IMR-90 (cell line): ENCODE measurements at regions not wholly inside any gene's neighbourhood (a gene's known extent, or its start where the extent isn't known, plus 50 kb on each side); places are given as distances from the start of the nearest gene placed in this dataset.

ENCODE experiments used
- ATAC-seq: fragments of 200-7000 bp; cut with Tn5 transposase; 2 replicates; pipeline ENCODE4 v1.9.1; 2020; ENCODE audit warnings: low read depth, mild to moderate bottlenecking, moderate library complexity
- BruUV-seq: library from RNA; stranded (reverse); fragments of 400-500 nt; replicated peaks from 2 replicates; lab custom pipeline; 2021; lab: Mats Ljungman, UMichigan
- CTCF ChIA-PET: fragments of 300-600 bp; formaldehyde crosslinking; extraction: SDS; loops from one replicate; lab custom pipeline; 2021; ENCODE audit warnings: antibody characterized with exemption; lab: Yijun Ruan, JAX
- POLR2A ChIA-PET: fragments of 300-600 bp; sonication (Branson Sonifier 250); formaldehyde crosslinking; loops from one replicate; lab custom pipeline; 2022; ENCODE audit warnings: antibody characterized with exemption; ENCODE audit not compliant: unreplicated experiment; lab: Charles Lee
- DNase-seq: peaks from one replicate; pipeline ENCODE4 v3.0.0; 2013
- H2AFZ ChIP-seq: replicated peaks from 2 replicates; pipeline ENCODE3; 2013; ENCODE audit warnings: low read length, mild to moderate bottlenecking; ENCODE audit not compliant: poor library complexity
- H2AK5ac ChIP-seq: 2 replicates; pipeline ENCODE4 v1.6.1; 2013; ENCODE audit warnings: low read depth, low read length, inconsistent platforms
- H2AK9ac ChIP-seq: replicated peaks from 2 replicates; pipeline ENCODE3; 2013; ENCODE audit warnings: mild to moderate bottlenecking, low read depth, low read length, moderate library complexity; ENCODE audit not compliant: poor library complexity
- H2BK120ac ChIP-seq: 2 replicates; pipeline ENCODE4 v1.6.1; 2013; ENCODE audit warnings: low read depth, low read length, inconsistent platforms
- H2BK15ac ChIP-seq: 3 replicates; pipeline ENCODE4 v1.6.1; 2013; ENCODE audit warnings: low read depth, low read length, inconsistent platforms
- H2BK20ac ChIP-seq: 2 replicates; pipeline ENCODE4 v1.6.1; 2013; ENCODE audit warnings: low read depth, mild to moderate bottlenecking, inconsistent platforms, low read length, moderate library complexity
- H2BK5ac ChIP-seq: 2 replicates; pipeline ENCODE4 v1.6.1; 2013; ENCODE audit warnings: mild to moderate bottlenecking, low read depth, low read length, inconsistent platforms; ENCODE audit not compliant: poor library complexity, severe bottlenecking
- H3K14ac ChIP-seq: replicated peaks from 2 replicates; pipeline ENCODE4 v1.6.1; 2013; ENCODE audit warnings: low read depth, low read length, inconsistent platforms
- H3K18ac ChIP-seq: 2 replicates; pipeline ENCODE4 v1.6.1; 2013; ENCODE audit warnings: low read depth, low read length, control low read depth
- H3K23ac ChIP-seq: 2 replicates; pipeline ENCODE4 v1.6.1; 2013; ENCODE audit warnings: low read depth, low read length, inconsistent platforms
- H3K27ac ChIP-seq: 2 replicates; pipeline ENCODE4 v1.5.1; 2013; ENCODE audit warnings: mild to moderate bottlenecking, control low read depth, low read length; ENCODE audit not compliant: insufficient read depth
- H3K27me3 ChIP-seq: 2 replicates; pipeline ENCODE4 v1.6.1; 2013; ENCODE audit warnings: low read length; ENCODE audit not compliant: control insufficient read depth, insufficient read depth
- H3K36me3 ChIP-seq: 2 replicates; pipeline ENCODE4 v1.6.1; 2013; ENCODE audit warnings: low read length, mixed read lengths; ENCODE audit not compliant: control insufficient read depth, insufficient read depth
- H3K4ac ChIP-seq: 2 replicates; pipeline ENCODE4 v1.6.1; 2013; ENCODE audit warnings: low read depth, low read length, inconsistent platforms
- H3K4me1 ChIP-seq: 2 replicates; pipeline ENCODE4 v1.6.1; 2013; ENCODE audit warnings: low read length, mixed read lengths; ENCODE audit not compliant: control insufficient read depth, insufficient read depth
- H3K4me2 ChIP-seq: 2 replicates; pipeline ENCODE4 v1.6.1; 2013; ENCODE audit warnings: low read depth, mild to moderate bottlenecking, control low read depth, low read length, moderate library complexity
- H3K4me3 ChIP-seq: 2 replicates; pipeline ENCODE4 v1.5.1; 2013; ENCODE audit warnings: low read depth, mild to moderate bottlenecking, control low read depth, low read length, moderate library complexity; ENCODE audit not compliant: insufficient read depth
- H3K56ac ChIP-seq: 2 replicates; pipeline ENCODE4 v1.6.1; 2013; ENCODE audit warnings: low read length, inconsistent platforms; ENCODE audit not compliant: insufficient read depth; ENCODE audit errors: extremely low read depth
- H3K79me1 ChIP-seq, 2 experiments: 2 replicates each; pipeline ENCODE4 v1.6.1; 2013; ENCODE audit warnings: low read length in 2 of 2, inconsistent platforms in 1 of 2, low read depth in 1 of 2
- H3K9ac ChIP-seq: 2 replicates; pipeline ENCODE4 v1.6.1; 2013; ENCODE audit warnings: low read depth, low read length, control low read depth
- H3K9me1 ChIP-seq: 2 replicates; pipeline ENCODE4 v1.6.1; 2013; ENCODE audit warnings: low read length, inconsistent platforms; ENCODE audit not compliant: insufficient read depth
- H3K9me3 ChIP-seq: 2 replicates; pipeline ENCODE4 v1.6.1; 2013; ENCODE audit warnings: low read length; ENCODE audit not compliant: control insufficient read depth, insufficient read depth
- H4K20me1 ChIP-seq: 2 replicates; pipeline ENCODE4 v1.6.1; 2013; ENCODE audit warnings: low read length, inconsistent platforms; ENCODE audit not compliant: insufficient read depth
- H4K5ac ChIP-seq: 2 replicates; pipeline ENCODE4 v1.6.1; 2013; ENCODE audit warnings: mild to moderate bottlenecking, low read depth, low read length, control low read depth
- H4K8ac ChIP-seq, 2 experiments: 2 replicates each; pipeline ENCODE4 v1.6.1; 2013; ENCODE audit warnings: low read depth in 2 of 2, low read length in 2 of 2, control low read depth in 1 of 2, inconsistent platforms in 1 of 2
- H4K91ac ChIP-seq: 2 replicates; pipeline ENCODE4 v1.6.1; 2013; ENCODE audit warnings: low read depth, low read length, inconsistent platforms; ENCODE audit not compliant: insufficient read depth
- FOS ChIP-seq: fragments of 150-350 bp; IDR thresholded peaks from 2 replicates; pipeline ENCODE4 v1.6.1; 2016; ENCODE audit warnings: low read depth, low read length
- MAFK ChIP-seq: IDR thresholded peaks from 2 replicates; pipeline ENCODE4 v1.6.1; 2012; ENCODE audit warnings: low read depth, low read length, improper control_type of control experiment
- MAZ ChIP-seq: IDR thresholded peaks from 2 replicates; pipeline ENCODE4 v1.6.1; 2012; ENCODE audit warnings: low read depth, mild to moderate bottlenecking, low read length, improper control_type of control experiment, moderate library complexity, borderline replicate concordance
- MXI1 ChIP-seq: IDR thresholded peaks from 2 replicates; pipeline ENCODE4 v1.6.1; 2012; ENCODE audit warnings: low read depth, mild to moderate bottlenecking, low read length, moderate library complexity, borderline replicate concordance
- NFE2L2 ChIP-seq: fragments of 150-350 bp; IDR thresholded peaks from 2 replicates; pipeline ENCODE4 v1.6.1; 2016; ENCODE audit warnings: low read depth, mild to moderate bottlenecking, low read length
- RAD21 ChIP-seq: IDR thresholded peaks from 2 replicates; pipeline ENCODE4 v1.6.1; 2012; ENCODE audit warnings: low read length, improper control_type of control experiment
- RCOR1 ChIP-seq: IDR thresholded peaks from 2 replicates; pipeline ENCODE4 v1.6.1; 2012; ENCODE audit warnings: mild to moderate bottlenecking, low read length, improper control_type of control experiment; ENCODE audit not compliant: insufficient replicate concordance
- SMC3 ChIP-seq: fragments of 150-350 bp; IDR thresholded peaks from 2 replicates; pipeline ENCODE4 v1.6.1; 2016; ENCODE audit warnings: low read depth, mild to moderate bottlenecking, antibody characterized with exemption, low read length, moderate library complexity
- whole genome bisulfite sequencing, 2 experiments: methylation state at CpG; one replicate each; pipeline versions ENCODE4 v1.1.5 to v1.1.7; 2013; ENCODE audit warnings: missing lambda C conversion rate in 2 of 2; ENCODE audit not compliant: insufficient read length in 1 of 2; ENCODE audit errors: extremely low coverage in 2 of 2; 5-methylcytosine and 5-hydroxymethylcytosine counted together
- dilution Hi-C: fragments of 300-500 bp; cut with HindIII; formaldehyde crosslinking; loops from one replicate; pipeline ENCODE4 v1.14.3; 2018; ENCODE audit warnings: low sequenced_read_pairs; ENCODE audit not compliant: unreplicated experiment
- in situ Hi-C: fragments of 300-500 bp; cut with MboI; formaldehyde crosslinking; loops from 3 replicates; pipeline ENCODE4 v1.14.3; 2019; ENCODE audit warnings: low sequenced_read_pairs, inconsistent platforms, mixed read lengths
- intact Hi-C: fragments of 100-400 bp; cut with micrococcal nuclease; formaldehyde crosslinking; loops from 2 replicates; pipeline ENCODE4 v1.10.0; 2022
- TF ChIP-seq, protein P1 (sequence below): conservative IDR thresholded peaks from 2 replicates; pipeline ENCODE4 v1.5.1; 2012; ENCODE audit warnings: mild to moderate bottlenecking, low read depth, low read length, improper control_type of control experiment

DNA sequence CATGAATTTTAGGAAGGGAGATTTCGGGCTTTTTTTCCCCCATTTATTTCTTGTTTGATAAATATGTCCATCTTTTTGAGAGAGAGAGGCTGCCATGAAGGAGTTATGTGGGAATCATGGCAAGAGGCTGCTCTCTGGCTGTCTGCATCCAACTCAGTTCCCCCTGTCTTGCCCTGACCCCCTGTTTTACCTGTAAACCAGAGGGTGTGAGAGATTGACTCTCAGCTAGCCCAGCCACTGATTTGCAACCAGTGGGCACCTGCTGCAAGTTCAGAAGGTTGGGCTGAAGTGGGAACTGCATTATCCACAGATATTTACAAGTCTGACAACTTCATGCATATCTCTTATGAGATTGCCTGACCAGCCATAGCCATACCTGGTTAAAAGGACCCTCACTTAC, 625.4 kb upstream of the FANCL start:
- Histone ChIP-seq H2BK15ac (no peak overlapping the region), H3K23ac (no peak overlapping the region), H3K4ac (no peak overlapping the region), H2BK120ac (no peak overlapping the region), H2BK20ac (no peak overlapping the region), H3K18ac (no peak overlapping the region), H3K4me3 (no peak overlapping the region), H3K4me2 (no peak overlapping the region), H4K8ac (no peak overlapping the region), H3K27ac (no peak overlapping the region), H4K91ac (no peak overlapping the region), H3K79me1 (no peaks in the 10 kb centered on the region), H3K56ac (no peak overlapping the region), H3K9me1 (no peaks in the 10 kb centered on the region), H2AFZ (no peak overlapping the region), H3K36me3 (no peaks in the 10 kb centered on the region), H3K14ac (no peak overlapping the region), H3K9ac (no peak overlapping the region), H4K5ac (no peak overlapping the region), H2AK9ac (no peak overlapping the region), H3K9me3 (no peaks in the 10 kb centered on the region), H2AK5ac (no peak overlapping the region), H2BK5ac (no peak overlapping the region), H3K27me3 (no peaks in the 10 kb centered on the region), H4K20me1 (no peaks in the 10 kb centered on the region), H3K4me1 (no peaks in the 10 kb centered on the region)
- no peak for ATAC-seq
- BruUV-seq, result no TSS peak
- dilution Hi-C loops, result no loop called here
- WGBS, 2 experiments, result no CpG with 5 or more reads among the region's 1 CpG
- TF ChIP-seq, protein P1, sequence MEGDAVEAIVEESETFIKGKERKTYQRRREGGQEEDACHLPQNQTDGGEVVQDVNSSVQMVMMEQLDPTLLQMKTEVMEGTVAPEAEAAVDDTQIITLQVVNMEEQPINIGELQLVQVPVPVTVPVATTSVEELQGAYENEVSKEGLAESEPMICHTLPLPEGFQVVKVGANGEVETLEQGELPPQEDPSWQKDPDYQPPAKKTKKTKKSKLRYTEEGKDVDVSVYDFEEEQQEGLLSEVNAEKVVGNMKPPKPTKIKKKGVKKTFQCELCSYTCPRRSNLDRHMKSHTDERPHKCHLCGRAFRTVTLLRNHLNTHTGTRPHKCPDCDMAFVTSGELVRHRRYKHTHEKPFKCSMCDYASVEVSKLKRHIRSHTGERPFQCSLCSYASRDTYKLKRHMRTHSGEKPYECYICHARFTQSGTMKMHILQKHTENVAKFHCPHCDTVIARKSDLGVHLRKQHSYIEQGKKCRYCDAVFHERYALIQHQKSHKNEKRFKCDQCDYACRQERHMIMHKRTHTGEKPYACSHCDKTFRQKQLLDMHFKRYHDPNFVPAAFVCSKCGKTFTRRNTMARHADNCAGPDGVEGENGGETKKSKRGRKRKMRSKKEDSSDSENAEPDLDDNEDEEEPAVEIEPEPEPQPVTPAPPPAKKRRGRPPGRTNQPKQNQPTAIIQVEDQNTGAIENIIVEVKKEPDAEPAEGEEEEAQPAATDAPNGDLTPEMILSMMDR, result no peak
- TF ChIP-seq RCOR1 (no peak), NFE2L2 (no peak), RAD21 (no peak), SMC3 (no peak), MXI1 (no peak), MAZ (no peak), MAFK (no peak), FOS (no peak)
- ChIA-PET POLR2A (no interaction called here), CTCF (no interaction called here)
- no peak for DNase-seq
- intact Hi-C loops, result no loop called here
- in situ Hi-C loops, result no loop called here
